HG03039 (cell line): ENCODE measurements at regions not wholly inside any gene's neighbourhood (a gene's known extent, or its start where the extent isn't known, plus 50 kb on each side); places are given as distances from the start of the nearest gene placed in this dataset.

ENCODE experiments used
- ATAC-seq: cut with Tn5 transposase; IDR thresholded peaks from one replicate; pipeline ENCODE4 v1.9.1; 2021; ENCODE audit warnings: mild to moderate bottlenecking, moderate library complexity; ENCODE audit not compliant: unreplicated experiment

GRCh38 chr3:193825617-193826016 lies 232.6 kb downstream of the OPA1 start:
- ATAC-seq = no peak

- ATAC-seq = no peak
Measured at GRCh38 chr3:193826159-193826795, 233.3 kb downstream of the OPA1 start.

- no peak for ATAC-seq
Measured at GRCh38 chr3:193827040-193827669, 234.1 kb downstream of the OPA1 start.

DNA sequence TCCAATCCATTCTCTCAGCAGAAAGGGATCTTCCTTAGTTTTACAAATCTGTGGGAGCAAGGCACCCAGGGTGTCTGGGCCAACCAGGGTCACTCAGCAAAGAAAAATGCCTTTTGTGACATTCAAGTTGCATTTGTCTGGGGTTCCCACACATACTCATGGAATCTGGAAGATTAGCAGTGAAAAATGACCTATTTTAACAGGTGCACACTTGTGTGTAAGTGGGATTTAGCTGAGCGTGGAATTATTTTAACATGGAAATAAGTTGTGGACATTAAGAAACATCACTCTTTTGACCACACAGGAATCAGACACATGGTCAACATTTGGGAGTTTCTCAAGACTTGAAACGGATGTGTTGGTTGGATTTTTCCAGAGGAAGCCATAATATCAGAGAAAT lies 234.9 kb downstream of the OPA1 start:
- no peak for ATAC-seq

DNA sequence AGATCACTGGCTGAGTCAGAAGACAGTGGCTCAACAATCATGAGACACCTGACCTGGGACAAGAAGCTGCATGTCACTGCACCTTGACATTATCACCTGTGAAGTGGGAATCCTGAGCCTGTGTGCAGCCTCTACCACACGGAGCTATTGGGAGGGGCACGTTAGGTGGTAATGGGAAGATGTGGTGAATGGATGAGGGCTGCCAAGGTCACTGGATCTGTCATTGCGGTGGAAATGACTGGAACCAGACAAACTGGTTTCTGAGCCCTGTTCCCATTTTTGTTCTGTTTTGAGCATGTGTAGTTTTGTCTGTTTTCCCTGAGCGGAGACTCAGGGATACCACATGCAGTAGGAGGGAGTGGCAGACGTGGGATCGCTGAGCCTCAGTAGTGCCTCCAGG lies 235.5 kb downstream of the OPA1 start:
- no peak for ATAC-seq

DNA sequence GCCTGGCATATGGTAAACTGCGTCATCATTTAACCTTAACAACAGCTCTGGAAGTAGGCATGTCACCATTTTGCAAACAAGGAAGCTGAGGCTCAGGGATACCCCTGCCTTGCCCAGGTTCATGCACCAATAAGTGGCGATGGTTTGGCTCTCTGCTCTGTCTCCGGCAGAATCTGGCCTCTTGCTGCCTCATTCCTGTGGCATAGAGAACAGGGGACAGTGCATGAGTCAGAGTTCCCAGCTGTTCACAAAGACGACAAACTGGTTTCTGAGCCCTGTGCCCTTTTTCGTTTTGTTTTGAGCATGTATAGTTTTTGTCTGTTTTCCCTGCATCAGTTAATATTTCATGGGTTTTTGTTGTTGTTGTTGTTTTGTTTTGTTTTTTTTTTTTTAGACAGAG lies 236.8 kb downstream of the OPA1 start:
- no peak for ATAC-seq

- no peak for ATAC-seq
Measured at GRCh38 chr3:193830791-193831191, 237.8 kb downstream of the OPA1 start.

DNA sequence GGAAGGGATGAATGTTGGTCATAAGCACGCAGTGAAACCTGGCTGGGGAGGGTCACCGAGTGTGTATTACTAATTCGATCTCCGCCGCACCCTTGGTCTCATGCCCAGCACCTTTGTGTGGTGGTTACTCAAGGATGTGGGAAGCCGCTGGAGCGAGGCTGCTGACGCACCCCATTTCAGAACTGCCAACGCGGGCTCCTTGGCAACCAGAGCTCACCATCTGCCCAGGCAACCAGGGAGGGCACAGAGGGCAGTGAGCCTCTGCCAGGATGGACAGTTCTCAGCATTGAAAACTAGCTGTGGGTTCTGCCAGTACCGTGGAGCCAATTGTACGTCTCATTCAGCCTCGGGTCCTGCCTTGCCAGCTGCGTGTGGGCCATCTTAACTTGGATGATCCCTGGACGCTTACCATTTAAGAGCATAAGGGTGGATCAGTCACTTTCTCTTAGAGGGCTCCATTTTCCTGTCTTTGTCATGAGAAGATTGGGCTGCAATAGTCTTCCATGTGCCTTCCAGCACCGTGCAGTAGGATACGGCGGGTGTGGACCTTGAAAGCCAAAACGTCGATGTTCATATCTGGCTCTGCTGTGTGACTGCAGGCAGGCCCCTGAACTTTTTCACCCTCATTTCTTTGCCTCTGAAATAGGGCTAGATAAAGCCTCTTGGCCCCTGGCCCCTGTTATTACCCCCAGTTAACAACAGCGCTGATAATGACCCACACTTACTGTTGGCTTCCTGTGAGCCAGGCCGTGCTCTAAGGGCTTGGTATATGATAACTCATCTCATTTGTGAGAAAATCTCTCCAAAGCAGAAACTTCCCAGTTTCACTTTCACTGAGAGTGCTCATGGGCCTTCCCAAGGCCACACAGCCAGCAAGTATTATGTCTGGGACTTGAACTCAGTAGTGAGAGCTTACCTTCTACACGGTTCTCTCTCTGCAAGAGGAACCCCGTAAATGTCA lies 238.8 kb downstream of the OPA1 start:
- peak; percentile 72 for ATAC-seq

DNA sequence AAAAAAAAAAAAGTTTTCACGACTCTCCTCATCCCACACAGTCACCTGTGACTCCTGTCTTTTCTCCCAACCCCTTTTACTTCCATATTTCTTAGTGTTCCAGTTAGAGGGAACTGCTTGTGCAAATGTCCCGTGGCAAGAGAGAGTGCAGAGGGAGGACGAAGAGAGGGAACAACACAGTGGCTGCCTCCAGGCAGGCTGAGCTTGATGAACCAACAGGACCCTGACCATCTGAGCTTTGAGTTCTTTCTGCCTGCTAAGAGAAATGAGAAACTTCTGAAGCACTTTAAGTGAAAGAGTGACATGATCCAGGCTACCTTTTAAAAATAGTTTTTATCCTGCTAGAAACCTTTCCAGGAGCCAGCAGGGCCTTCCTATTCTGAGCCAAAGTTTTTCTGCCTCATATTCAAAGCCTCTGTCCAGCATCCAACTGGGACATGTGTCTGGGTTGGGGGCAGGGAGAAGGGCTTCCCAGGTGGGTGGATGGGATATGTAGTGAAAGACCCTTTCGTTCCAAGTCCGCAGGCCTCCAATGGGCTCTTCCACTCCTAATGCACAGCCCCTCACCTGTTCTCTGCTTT lies 239.9 kb downstream of the OPA1 start:
- no peak for ATAC-seq

DNA sequence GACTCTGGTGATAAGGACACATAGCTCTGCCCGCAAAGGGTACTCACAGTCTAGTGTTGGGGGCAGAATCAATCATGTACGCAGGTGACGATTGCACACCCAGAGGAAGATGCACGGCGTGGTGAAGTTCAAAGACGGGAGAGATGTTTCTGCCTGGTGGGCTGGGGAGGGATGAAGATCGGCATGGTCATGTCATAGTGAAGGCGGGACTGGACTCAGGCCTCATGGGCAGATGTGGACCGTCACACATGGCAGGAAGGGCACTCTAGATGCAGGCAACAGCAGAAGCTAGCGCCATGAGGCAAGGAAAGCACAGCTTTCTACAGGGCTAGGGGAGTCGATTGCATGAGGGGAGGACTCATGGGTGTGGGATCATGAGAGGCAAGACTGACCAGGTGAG lies 240.6 kb downstream of the OPA1 start:
- no peak for ATAC-seq

- no peak for ATAC-seq
Measured at GRCh38 chr3:193835414-193835813, 242.4 kb downstream of the OPA1 start.

DNA sequence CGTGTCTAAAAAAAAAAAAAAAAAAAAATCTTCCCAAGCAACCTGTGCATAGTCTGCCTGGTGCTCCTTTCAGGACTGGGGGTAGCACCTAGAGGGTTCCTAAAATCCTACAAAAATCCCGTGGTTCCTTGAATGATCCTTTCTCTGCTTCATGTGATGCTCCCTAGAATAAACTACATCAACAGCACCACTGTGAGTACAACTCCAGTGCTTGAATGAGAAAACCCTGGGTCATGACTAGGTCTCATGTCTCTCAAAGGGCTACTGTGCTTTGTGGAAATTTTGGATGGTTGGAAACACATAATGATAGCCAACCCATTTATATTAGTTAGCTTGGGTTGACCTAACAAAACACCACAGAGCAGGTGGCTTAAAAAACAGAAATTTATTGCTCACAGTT lies 243.5 kb downstream of the OPA1 start:
- no peak for ATAC-seq

DNA sequence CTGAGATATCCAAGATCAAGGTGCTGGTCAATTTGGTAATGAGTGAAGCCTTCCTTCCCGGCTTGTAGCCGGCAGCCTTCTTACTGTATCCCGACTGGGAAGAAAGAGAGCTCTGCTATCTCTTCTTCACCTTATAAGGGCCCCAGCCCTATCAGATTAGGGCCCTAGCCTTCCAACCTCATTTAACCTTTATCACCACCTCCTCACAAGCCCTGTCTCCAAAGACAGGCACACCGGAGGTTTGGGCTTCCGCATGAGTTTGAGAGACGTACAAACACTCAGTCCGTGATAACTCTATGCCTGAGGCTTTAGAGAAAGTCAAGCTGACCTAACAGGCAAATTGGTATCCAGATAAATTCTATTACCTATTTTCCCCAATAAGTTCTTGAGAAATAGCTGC lies 243.9 kb downstream of the OPA1 start:
- no peak for ATAC-seq

GRCh38 chr3:193837347-193837827 lies 244.4 kb downstream of the OPA1 start:
- no peak for ATAC-seq

DNA sequence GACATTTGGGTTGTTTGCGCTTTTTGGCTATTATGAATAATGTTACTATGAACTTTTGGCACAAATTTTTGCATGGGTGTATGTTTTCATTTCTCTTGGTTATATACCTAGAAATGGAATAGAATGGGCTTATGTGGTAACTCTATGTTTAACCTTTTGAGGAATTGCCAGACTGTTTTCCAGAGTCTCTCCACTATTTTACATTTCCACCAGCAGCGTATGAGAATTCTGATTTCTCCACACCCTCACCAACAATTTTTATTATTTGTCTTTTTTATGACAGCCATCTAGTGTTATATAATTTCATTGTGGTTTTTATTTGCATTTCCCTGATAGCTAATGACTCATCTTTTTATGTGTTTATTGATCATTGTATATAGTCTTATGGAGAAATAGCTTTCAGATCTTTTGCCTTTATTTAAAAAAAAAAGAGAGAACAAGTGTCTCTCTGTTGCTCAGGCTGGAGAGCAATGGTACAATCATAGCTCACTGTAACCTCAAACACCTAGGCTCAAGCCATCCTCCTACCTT lies 247.2 kb downstream of the OPA1 start:
- ATAC-seq = no peak

GRCh38 chr3:193841581-193841980 lies 248.6 kb downstream of the OPA1 start:
- ATAC-seq = no peak

DNA sequence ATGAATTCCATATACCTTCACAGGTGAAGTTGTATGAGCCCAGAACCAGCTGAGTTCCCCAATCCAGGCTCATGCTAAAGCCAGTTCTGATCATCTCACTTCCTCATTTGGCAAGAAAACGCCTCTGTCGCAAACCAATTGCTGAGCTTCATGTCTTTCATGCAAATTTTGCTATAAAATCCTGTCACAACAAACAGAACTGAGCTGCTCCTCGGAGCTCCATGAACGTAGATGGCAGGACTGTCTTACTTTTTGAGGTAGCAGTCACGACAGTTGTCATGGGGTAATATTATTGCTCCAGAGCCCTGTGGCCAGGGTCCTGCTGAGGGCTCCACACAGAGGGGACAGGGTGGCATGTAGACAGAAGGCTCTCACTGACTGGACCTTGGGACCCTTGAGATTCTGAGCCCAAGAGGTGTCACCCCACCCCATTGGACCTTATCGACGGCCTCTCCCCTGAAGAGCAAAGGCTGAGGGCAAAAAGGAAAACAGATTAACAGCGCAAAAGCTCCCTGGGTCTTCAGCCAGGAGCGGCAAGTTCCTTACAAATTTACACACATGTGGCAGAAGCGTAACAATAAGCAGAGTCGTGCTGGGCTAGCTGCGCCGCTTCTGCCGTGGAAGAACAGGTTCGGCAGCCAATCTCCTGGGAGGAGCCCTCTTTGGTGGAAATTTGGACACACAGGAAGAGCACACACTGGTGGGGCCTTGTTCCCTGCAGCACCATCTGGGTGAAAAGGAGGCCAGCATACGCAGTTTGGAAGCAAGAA lies 249.2 kb downstream of the OPA1 start:
- peak; percentile 87 for ATAC-seq

DNA sequence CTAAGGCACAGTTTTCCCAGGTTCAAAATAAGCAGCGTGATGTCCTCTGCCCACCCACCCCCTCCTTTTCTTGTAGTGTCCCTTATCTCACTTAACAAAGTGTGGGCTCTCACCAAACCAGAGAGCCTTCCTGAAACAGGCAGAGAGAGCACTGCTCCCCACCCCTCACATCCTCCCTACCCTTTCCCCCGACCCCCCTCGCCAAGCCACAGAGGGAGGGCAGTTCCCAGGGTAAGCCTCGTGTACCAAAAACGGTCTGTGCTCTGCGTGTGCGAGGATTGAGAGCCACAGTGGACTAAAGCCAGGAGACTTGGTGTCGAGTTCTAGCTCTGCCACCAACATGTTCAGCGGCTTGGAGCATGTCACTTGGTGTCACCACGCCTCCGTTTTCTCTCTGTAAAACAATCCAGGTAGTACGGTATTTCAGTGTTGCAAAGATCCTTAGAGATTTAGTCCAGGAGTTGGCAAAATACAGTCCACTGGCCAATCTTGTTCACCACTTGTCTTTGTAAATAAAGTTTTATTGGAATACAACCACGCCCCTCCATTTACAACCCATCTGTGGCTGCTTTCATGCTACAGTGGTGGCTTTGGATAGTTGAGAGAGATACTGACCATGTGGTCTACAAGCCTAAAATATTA lies 249.9 kb downstream of the OPA1 start:
- no peak for ATAC-seq

GRCh38 chr3:193843474-193844301 lies 250.7 kb downstream of the OPA1 start:
- no peak for ATAC-seq
